ENCODE measurements at regions not wholly inside any gene's neighbourhood (a gene's known extent, or its start where the extent isn't known, plus 50 kb on each side); places are given as distances from the start of the nearest gene placed in this dataset.
"Not testable (repeated sequence)": the region's sequence is repeated elsewhere in the genome, so short reads cannot be mapped to it uniquely, and the experiment has no call there.

DNA sequence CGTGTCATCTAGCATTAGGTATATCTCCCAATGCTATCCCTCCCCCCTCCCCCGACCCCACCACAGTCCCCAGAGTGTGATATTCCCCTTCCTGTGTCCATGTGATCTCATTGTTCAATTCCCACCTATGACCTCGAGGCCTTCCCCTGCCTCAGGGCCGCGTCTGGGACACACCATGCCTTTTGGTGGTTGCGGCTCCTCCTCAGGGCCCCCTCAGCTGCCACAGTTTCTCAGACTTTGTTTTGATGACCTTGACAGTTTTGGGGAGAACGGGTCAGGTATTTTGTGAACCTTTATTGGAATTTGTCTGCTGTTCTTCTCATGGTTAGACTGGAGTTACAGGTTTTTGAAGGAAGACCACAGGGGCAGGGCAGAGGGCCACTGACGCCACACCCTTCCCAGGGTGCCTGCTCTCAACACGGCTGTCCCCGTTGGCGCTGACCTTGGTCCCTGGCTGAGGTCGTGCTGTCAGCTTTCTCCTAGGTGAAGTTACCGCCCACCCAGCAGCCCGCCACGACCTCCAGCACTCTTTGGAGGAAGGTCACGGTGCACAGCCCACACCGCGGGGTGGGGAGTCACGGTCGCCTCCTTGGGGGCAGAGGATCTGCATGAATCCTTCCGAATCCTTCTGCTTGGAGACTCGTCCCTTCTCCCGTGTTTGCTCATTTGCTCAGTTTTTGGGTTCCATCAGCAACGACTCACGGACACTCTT lies 130.5 kb downstream of the KIF26A start:
- H3K4me3 ChIP-seq (ENCODE audit: low read depth, low read length), result no peak overlapping the region
- TF ChIP-seq CTCF (IDR thresholded peaks at IDR 0.05; ENCODE audit: low read depth, low read length, missing control alignments), result no peak
- no peak for DNase-seq (ENCODE audit: low read depth)

DNA sequence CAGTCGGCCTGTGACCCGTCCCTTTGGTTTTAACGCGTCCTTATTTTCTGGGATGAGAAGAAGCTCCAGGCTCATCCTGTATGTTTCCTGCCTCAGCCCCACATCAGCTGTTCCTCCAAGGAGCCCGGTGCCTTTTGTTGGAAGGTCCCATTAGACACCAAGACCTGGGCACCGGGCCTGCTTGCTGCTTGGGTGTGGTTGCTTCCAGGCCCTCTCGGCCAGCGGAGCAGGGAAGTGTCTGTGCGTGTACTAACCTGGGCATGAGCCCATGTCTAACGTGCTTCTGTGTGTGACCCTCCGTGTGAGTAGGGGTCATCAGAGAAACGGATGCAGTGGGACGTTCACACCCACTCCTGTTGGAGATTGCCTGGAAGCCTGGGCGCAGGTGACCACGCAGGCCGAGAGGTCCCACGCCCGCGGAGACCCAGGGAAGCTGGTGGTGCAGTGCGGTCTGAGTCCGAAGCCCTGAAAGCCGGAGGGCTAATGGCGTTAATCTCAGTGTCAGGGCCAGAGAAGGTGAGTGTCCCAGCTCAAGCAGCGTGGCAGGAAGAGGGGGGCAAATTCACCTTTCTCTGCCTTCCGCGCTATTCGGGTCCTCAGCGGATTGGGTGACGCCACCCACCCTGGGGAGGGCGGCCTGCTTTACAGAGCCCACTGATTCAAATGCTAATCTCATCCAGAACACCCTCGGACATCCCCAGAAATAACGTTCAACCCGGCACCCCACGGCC lies 131.3 kb downstream of the KIF26A start:
- DNase-seq (ENCODE audit: low read depth), result not testable (repeated sequence)

GRCh38 chr14:104271391-104271790 lies 133.0 kb downstream of the KIF26A start:
- no peak overlapping the region for H3K4me3 ChIP-seq (ENCODE audit: low read depth, low read length)
- no peak for DNase-seq (ENCODE audit: low read depth)
- no peak for TF ChIP-seq CTCF (IDR thresholded peaks at IDR 0.05; ENCODE audit: low read depth, low read length, missing control alignments)

More for the DNA sequence above, 131.3 kb downstream of the KIF26A start:
- not testable (repeated sequence) for H3K4me3 ChIP-seq (ENCODE audit: low read depth, low read length)

- no peak for DNase-seq (ENCODE audit: low read depth)
- TF ChIP-seq CTCF (IDR thresholded peaks at IDR 0.05; ENCODE audit: low read depth, low read length, missing control alignments), result no peak
- H3K4me3 ChIP-seq (ENCODE audit: low read depth, low read length), result no peak overlapping the region
Observed at GRCh38 chr14:104274806-104275205, 136.4 kb downstream of the KIF26A start.

- H3K4me3 ChIP-seq (ENCODE audit: low read depth, low read length), result no peak overlapping the region
- DNase-seq (ENCODE audit: low read depth), result no peak
- no peak for TF ChIP-seq CTCF (IDR thresholded peaks at IDR 0.05; ENCODE audit: low read depth, low read length, missing control alignments)
Observed at GRCh38 chr14:104277416-104278213, 139.2 kb downstream of the KIF26A start.

GRCh38 chr14:104278214-104278534 lies 139.8 kb downstream of the KIF26A start:
- no peak overlapping the region for H3K4me3 ChIP-seq (ENCODE audit: low read depth, low read length)
- TF ChIP-seq CTCF (IDR thresholded peaks at IDR 0.05; ENCODE audit: low read depth, low read length, missing control alignments), result no peak
- no peak for DNase-seq (ENCODE audit: low read depth)

All from GM12864 (cell line).